DMS153 (cell line): ENCODE measurements at regions not wholly inside any gene's neighbourhood (a gene's known extent, or its start where the extent isn't known, plus 50 kb on each side); places are given as distances from the start of the nearest gene placed in this dataset.
"Not testable (repeated sequence)": the region's sequence is repeated elsewhere in the genome, so short reads cannot be mapped to it uniquely, and the experiment has no call there.

Experiments
- DNase-seq: peaks from one replicate; lab custom pipeline; 2025; lab: John Stamatoyannopoulos, UW

DNA sequence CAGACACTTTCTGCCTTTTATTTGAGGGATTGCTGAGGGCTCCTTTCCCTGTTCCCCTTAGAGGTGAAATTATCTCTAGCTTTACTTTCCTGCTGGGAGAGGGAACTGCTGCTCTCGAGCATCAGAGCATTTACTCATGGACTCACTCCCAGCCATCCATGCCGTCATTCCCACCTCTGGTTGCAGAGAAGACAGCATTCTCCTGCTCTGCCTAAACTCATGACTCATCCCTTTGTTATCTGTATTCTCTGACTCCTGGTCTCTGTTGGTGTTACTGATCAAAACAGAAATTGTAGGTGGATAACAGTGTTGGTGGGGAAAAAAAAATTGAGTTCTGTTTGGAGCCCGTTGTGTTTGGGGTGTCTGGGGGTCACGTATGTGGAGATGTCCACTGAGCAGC is 159.3 kb downstream of the TTC8 start:
- DNase-seq, result no peak

DNA sequence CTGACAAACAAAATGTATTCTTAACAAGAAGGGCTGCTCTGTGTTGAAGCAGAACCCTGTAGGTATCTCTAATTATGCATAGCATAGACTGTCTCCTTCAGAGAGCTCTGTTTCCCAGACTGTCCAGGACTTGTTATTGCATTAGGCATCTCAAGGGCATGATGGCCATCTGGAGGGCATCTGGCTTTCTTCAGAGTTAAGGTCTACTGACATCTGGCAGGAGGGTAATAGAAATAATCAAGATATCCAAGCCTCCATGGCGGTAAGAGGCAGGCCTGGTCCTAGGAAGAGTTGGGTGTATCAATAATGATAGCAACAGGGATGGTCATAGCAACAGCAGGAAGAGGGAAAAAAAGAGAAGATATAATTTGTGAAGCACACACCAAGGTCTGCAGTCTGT is 161.2 kb downstream of the TTC8 start:
- DNase-seq, result no peak

DNA sequence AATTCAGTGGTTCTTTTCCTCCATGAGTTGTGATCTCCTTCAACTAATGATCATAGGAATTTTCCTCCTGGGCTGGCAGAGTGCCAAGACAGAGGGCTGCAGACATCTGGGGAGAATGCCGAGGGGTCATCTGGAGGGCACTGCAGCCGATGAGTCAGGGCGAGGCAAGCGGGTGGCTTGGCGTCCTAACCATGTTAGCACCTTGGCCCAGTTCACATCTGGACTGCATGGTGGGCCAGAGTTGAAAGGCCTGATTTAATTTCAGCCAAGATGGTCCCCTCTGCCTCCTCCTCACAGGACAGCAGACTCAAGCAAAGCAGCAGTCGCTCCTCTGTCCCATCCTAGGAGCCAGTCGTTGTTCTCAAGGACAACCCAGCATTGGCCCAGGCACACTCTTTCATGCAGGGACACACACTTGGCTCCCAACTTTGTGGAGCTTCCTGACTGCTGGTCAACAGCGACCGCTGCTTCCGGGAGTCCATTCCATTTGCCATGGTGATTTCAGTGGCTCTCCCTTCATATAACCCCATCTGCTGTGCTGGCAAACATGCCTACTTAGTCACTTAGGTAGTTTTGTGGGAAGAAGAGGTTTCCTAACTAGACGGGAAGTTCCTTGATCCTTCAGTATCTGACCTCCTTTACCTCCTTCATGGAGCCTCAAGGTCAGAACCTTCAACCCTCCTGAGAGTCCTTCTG is 161.8 kb downstream of the TTC8 start:
- DNase-seq, result no peak

GRCh38 chr14:88986908-88987307 is 162.5 kb downstream of the TTC8 start:
- DNase-seq, result not testable (repeated sequence)

DNA sequence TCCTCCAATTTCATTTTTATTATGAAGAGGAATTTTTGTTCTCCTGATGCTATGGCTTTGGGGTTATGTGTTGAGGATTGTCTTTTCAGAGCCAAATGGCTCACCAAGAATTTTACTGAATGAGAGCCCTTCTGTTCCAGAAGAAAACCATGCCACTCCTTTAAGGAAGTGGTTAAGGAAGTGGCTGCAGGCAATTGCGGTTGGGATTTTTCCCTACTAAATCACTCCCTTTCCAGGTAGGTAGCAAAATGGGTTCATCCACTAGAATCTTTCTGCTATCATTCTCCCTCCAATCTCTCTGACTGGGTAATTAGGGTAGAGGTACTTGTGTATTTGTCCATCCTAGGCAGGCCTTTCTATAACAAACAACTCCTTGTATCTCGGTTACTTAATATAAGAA is 163.1 kb downstream of the TTC8 start:
- no peak for DNase-seq

- no peak for DNase-seq
Observed at GRCh38 chr14:88989911-88990310, 165.5 kb downstream of the TTC8 start.

DNA sequence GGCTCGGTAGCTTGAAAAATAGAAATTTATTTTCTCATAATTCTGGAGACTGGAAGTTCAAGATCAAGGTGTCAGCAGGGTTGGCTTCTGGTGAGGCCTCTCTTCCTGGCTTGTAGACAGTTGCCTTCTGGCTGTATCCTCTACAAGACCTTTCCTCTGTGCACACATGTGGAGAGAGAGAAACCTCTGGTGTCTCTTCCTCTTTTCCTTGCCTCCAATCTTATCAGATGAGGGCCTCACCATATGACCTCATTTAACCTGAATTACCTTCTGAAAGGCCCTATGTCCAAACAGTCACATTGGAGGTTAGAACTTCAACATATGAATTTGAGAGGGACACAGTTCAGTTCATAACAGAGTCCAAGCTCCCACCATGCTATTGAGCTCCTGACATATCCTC is 166.4 kb downstream of the TTC8 start:
- DNase-seq, result no peak

GRCh38 chr14:88992011-88992410 is 167.6 kb downstream of the TTC8 start:
- DNase-seq, result no peak

GRCh38 chr14:88993946-88994345 is 169.5 kb downstream of the TTC8 start:
- DNase-seq, result no peak

DNA sequence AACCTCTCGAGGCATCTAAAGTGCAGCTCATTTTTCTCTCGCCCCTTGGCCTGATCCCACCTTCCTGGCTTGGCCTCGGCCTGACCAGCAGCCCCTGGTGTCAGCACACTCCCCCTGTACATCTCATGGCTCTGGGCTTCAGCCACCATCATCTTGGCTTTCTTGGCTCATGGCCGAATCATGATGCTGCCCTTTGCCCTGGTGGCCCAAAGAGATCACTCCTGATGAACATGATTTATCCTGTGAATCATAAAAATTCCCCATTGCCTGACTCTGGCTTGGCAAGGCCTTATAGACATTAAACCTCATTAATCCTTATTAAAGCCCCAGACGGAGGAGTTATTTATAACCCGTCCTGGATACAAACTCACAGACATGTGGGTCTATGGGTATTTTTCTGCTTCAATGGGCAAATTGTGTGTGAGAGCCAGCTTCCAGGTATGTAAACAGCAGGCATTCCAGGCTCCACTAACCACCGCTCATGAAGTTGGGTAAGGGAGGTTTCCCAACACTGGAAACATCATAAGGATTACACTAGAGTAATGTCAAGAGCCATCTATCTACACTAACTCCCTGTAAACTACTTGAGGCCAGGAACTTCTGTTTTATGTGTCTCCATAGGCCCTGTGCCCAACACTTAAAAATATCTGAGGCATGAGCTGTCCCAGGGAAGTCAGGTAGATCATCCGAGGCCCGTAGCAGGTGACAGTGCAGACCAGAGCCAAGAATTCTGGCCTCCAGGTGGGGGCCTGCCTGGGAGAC is 171.2 kb downstream of the TTC8 start:
- DNase-seq, result no peak

GRCh38 chr14:88998027-88998426 is 173.6 kb downstream of the TTC8 start:
- DNase-seq, result no peak

DNA sequence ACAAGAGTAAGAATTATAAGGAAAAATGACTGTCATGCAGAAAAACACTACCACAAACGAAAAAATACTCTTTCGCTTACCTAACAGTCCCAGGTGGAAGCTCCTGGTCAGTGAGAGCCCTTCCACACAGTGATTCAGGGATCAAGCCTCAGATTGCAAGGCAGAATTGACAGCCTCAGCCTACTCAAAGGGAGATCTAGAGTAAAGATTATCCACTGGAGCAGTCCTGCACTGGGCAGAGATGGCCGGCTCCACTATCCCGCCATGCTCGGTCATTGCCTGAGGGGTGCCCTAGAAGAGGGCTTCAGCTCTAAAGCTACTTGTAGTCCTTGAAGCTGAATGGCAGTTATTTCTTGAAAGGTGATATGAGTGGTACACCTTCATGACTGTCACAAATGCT is 174.7 kb downstream of the TTC8 start:
- DNase-seq, result no peak

GRCh38 chr14:89000007-89000942 is 175.8 kb downstream of the TTC8 start:
- DNase-seq, result no peak

- no peak for DNase-seq
Observed at GRCh38 chr14:89004166-89004565, 179.7 kb downstream of the TTC8 start.

GRCh38 chr14:89007906-89008305 is 183.5 kb downstream of the TTC8 start:
- DNase-seq, result no peak

GRCh38 chr14:89011355-89012281 is 187.2 kb downstream of the TTC8 start:
- no peak for DNase-seq

DNA sequence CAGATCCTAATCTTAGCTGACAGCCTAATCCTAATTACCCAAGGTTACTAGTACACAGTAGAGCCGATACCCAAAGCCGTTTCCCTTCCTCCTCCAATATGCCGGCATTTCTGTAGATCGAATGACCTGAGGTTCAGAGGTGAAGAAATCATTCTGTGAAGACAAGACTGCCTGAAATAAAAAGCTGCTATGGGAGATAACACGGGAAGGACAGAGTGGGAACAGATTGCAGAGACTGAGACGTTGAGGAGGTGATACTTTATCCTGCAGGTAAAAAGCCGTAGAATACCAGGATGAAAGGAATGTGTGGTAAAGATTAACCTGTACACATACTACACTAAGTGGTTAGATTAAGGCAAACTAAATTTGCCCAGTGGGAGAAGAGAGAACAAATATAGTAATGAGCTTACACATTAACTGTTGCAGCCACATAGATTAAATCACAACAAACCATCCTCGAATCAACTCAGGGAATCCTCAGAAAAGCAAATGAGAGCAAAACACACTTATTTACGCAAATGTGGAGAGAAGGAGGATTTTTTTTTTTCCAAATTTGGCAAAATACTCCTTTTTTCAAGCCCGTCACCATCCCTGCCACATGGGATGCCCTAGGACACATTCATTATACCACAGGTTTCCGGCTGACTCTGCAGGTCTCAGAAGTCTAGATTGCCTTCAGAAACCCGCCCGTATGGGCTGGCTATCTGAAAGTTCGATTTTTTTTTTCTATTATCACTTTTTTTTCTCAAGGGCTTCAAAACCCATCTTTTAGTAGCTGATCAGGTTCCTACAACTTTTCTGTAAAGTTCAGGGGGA is 188.0 kb downstream of the TTC8 start:
- no peak for DNase-seq

- DNase-seq, result no peak
Observed at GRCh38 chr14:89013098-89013504, 188.7 kb downstream of the TTC8 start.

DNA sequence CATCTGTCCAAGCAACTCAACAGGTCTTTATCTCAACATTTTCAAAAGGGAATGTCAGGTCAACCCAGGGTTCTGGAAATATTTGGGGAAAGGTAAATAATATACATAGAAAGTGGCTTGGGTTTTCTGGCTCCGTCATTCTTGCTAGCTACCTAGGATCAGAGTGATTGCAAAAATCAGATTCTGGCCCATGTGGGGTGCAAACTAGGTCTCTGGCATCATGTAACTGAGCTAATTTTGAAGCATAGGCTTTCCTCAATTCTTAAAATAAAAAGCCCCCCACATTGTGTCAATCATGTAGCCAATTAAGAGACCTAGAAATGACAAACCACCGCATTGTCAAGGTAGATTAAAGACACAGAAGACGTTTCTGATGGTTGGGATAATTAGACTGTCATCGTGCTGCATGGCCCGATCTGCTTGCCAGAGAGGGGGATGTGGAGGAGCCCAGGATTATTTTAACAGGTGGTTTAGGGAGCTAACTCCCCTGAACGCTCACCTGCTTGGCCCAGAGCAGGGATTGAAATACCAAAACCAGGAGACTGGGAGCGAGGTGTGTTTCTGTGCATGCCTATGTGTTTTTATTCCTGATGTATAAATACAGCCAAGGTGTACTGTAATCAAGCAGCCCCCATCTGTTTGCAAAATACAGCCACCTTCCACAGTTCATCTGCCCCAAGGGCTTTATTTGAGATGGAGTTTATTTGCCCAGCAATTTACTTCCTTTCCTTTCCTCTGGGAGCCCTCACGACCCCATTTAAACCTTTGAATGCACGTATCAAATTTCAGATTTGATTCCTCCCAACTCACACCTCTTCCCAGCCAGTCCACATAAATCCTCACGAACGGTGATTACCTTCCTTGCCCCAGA is 189.5 kb downstream of the TTC8 start:
- peak; percentile 84 for DNase-seq

DNA sequence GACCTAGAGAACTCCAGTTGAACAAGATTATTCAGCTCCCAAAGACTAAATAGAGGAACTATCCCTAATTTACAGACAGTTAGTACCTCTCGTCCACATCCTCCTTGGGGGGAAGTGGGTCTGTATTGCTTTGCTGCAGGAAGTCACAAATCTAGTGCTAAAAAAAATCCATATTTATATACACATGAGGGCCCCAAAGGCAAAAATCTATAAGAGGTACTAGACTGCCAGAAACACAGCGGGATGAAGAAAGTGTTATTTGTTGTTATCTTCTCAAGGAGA is 190.1 kb downstream of the TTC8 start:
- DNase-seq, result no peak
